NCI-H1105 treated with DMSO at 0.1 percent for 48 hours (cell line): ENCODE measurements at regions not wholly inside any gene's neighbourhood (a gene's known extent, or its start where the extent isn't known, plus 50 kb on each side); places are given as distances from the start of the nearest gene placed in this dataset.

Source experiments
- DNase-seq: peaks from one replicate; lab custom pipeline; 2025; lab: John Stamatoyannopoulos, UW

DNA sequence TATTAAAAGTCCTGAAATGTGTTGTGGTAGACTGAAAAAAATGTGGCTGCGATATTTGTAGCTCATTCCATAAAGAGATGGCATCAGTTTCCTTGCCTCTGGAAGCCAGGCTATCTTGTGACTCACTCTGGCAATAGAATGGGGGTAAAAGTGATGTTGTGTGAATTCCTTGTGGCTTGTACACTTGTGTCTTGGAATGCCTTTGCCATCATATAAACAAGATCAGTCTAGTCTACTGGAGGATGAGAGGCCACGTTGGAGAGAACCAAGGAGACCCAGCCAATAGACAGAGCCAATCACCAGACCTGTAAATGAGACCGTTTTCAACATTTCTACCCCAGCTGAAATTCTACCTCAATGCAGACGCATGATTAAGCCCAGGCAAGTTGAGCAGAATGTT is 254.1 kb downstream of the TRIB2 start:
- no peak for DNase-seq

DNA sequence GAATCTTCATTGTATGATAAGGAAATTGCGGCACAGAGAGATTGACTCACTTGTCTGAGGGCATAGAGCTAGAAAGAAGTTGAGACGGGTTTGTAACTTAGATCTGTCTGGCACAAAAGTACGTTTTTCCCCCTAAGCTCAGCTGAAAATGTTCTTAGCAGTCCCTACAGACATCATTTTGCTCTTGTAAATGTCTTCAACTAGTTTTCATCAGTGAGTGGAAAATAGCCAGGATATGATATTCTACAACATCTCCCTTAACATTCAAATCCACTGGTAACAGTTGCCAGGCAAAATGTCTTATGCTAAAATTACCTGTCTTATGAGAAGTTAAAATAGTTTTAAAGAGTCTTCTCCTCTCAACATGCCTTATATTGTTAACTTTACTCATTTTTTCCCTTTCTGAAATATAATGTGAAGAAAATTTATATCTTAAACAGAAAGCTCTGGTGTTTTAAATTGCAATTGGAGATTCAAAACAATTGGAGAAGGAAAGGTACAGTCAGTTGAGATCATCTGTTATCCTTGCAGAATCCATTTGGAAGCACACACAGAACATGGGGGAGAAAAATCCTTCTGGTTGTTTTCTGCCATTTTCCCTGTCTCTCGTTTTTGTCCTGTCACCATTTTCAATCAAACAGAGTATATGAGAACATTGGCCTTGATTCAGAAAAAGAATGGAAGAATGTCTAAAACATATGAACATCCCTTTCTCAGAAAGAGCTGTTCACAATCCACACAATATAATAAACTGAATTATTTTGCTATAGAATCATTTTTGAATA is 255.0 kb downstream of the TRIB2 start:
- no peak for DNase-seq

DNA sequence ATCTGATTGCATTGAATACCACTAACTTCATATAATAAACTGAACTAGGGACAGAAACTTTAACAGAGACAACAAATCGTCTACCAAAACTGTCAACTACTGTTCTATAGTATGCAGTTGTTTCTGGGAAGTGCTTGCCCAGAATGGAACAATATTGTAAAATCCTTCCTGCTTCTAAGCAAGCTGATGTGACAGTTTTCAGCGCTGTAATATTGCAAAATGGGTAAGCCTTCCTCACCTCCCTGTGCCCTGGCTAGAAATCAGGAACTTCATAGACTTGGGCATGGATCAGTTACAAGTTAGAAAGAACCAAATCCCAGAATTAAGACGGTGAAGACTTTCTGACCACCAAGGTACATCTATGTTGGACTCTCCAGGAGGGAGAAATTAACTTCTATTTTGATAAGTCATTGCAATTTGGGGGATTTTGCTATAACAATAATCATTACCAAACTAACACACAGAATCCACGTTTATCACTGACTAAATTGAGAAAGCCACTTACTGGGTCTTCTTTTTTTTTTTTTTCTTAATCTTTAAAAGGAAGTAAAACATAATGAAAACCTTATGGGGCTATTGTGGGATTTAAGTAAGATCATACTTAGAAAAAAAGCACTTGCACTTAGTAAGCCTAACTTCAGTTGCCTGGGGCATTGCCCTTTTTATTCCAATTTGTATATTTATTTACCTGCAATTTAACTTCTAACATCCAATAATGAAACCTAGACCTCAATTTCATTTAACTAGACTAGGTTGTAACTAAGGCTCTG is 261.5 kb downstream of the TRIB2 start:
- no peak for DNase-seq

DNA sequence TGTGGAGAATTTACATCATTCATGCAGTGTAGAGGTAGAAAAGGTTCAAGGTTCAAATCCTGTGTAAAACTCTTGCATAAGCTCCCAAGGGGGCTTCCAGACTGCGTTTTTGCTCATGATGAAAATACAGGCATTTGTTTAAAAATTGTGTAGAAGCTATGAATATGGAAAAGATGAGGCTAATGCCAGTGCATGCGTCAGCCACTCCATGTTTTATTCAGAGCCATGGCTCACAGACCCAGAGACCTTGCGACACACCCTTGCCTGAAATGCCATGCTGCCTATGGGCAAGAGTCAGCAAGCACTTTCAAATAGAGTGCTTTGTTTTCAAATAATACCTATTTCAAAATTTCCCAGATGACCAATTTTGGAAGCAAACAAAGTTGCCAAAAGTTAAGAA is 262.3 kb downstream of the TRIB2 start:
- DNase-seq, result no peak

DNA sequence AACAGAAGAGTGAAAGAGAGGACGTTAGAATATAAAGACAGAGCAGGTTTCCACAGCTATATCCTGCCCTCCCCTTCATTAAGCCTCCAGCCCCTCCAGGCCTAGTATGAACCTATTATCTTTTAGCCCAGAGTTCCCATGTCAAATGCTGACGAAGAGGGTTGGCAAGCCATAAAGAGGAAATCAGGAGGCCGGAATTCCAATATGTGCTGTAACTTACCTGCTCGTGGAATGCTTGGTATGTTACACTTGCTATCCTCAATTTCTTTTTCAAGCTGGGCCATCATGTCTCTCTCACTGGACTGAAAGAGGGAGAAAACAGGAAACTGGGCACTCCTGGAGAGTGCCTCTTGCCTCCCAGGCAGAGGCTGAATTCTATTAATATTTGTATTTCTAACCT is 264.1 kb downstream of the TRIB2 start:
- no peak for DNase-seq

DNA sequence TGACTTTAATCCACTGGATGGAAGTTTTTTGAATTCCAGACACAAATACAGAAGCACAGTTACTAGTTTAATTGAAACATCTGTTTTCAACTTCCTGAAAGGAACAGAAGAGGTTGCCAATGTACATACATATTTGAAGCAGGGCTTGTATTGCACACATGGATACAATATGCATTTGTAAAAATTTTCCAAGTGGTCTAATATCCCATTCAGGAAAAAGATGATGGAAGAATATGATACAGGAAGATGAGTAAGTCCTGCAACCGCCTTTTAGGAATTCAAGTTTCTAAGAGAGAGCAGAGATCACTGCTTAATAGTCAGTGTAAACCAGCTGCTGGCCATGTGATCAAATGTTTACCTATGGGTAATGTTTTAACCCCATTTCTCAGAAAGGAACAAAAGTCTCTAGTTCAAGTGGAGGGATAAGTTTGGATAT is 265.4 kb downstream of the TRIB2 start:
- DNase-seq, result no peak

DNA sequence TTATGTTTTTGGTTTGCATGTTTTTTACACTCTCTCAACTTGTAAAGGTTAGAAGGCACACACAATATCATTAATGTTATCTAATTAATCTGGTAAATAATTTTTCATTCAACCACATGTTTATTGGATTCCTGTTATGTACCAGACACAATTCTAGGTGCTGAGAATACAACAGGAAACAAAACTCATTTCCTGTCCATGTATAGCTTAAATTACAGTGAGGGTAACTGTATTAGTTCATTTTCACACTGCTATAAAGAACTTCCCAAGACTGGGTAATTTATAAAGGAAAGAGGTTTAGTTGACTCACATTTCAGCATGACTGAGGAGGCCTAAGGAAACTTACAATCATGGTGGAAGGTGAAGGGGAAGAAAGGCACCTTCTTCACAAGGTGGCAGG is 270.5 kb downstream of the TRIB2 start:
- no peak for DNase-seq

DNA sequence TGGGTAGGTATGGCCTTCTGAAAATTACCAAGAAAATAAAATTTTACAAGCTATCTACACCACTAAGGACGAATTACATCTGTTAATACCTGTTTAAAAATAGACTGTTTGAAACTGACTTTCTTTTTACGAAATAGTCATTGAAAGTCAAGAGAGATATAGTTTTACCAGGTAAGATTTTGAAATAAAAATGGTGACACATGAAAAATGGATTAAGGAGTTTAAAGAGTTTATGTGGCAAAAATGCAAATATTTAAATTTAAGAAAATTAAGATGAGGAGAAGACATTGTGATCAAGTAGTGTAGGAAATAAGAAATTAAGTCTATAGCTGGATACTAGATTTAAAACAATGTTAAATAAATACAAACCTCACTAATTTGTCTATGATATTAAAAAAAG is 271.5 kb downstream of the TRIB2 start:
- DNase-seq, result no peak

DNA sequence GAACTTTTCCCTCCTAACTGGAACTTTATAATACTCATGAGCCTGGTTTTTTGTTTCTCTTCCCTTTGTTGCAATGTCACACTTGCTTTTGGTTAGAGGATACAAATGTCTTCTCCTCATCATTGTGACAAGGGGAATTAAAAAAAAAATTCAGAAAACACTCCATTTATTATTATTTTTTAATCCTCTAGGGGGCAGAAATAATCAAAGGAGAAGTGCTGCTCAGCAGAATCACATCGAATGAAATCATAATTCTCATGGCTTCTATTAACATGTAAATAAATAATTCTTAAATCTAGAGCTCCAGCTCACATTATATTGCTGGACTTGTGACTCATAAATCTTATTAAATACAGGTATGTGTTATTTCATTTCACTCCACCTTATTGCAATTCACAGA is 273.8 kb downstream of the TRIB2 start:
- DNase-seq, result no peak

DNA sequence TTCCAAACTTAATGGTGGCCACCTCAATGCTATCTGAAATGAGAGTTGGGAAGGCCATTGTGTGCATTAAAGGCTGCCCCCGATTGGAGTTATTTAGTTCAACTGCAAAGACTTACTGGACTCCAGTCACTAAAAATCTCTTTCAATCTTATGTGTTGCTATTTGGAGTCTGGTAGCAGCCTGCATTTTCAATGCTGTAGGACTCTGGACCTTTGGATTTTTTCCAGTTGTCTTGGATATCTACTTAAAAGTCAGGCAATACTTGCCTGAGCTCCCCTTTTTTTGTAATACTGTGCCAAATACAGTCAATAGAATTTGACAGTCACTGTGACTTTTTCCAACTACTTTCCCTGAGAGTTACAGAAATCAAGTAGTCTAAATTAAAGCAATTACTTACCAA is 281.9 kb downstream of the TRIB2 start:
- DNase-seq, result no peak

DNA sequence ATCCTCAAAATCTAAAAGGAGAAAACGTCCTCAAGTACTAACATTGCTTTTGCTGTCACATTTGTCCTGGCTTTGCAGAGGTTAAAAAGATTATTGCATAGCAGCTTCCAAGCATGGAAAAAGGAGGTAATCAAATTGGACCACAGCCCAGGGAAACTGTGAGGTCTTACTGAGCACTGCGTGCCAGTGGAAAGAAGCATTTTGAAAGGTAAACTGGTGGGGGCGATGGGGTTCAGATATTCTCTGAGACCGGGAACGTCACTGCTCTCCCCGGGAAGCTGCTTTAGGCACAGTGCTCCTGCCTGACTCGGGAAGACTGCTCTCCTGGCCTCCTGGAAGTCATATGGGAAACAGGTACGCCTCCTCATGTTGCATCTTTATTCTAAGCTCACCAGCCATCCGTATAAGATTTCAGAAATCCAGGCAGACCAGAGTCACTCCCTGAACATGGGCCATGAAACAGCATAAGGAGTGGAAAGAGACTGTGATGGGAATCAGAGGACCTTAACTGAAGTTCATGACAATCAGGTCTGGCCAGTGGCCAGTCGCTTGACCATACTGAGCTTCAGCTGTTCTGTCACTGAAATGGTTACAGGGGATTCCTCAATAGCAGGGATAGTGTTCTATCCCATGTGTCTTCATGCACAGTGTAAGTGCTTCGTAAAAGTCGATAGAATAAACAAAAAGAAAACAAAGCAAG is 284.1 kb downstream of the TRIB2 start:
- DNase-seq, result no peak

DNA sequence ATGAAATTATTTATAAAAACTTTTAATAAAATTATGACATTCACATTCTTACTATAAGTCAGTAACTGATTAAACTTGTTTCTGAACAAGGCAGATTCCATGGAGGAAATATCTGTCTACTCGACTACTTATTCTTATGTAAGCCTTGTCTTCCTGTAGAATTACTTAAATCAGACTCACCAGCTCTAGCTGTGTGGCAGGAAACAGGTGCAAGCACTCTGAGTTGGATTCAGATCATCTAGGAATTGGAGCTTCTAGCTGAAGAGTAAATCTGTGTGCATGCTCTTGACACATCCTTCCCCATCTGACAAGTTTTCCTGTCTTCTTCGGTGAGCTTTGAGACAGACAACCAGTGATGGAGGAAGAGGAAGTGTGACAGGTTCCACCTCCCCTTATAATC is 284.7 kb downstream of the TRIB2 start:
- DNase-seq, result no peak

DNA sequence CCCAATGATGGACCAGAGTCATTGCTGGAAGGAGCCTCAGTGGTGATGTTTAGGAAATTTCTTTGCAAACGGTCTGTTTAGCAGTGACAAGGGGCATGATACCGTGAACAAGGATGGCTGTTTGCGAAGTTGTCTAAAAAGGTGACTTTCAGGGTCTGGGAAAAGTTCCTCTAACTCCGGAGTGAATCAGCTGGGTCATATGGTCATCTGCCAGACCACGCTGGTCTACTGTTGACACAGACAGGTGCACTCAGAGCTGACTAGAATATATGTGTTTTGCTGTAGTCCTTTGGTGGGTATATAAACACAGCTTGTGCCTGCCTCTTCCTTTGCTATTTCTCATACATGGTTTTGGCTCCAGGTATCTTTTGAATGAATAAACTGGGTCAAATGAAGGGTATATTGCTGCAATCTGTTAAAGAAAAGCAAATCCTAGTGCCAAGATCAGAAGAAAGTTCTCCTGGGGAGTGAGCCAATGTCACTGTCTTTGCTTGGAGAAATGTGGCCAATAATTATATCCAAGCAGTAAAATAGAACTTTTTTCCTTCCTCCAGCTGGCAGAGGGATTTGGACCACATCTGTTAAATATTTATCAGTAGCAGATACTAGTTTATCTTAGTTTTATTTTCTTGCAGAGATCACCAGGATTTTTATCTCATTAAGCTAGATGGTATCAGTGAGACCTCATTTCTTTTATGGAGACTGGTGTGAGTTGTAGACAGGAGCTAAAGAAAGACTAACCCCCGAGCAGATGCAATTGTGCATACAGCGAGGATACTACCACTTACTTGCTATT is 286.0 kb downstream of the TRIB2 start:
- no peak for DNase-seq

DNA sequence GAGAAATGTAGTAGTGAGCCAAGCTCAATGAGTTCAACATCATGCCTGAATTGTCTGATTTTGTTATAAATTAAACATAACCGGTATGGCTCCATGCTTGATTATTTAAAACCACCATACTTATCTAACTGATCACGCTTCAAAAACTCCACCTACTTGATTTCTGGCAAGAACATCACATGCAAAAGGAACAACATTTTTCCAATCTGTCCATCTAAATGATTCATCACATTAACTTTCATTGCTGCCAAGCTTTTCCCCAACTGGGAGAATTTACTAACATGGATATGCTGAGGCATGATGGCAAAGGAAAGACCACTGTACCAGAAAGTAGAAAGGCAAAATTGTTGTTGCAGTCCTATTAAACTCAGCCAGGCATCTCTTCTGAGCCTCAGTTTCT is 286.8 kb downstream of the TRIB2 start:
- DNase-seq, result no peak

DNA sequence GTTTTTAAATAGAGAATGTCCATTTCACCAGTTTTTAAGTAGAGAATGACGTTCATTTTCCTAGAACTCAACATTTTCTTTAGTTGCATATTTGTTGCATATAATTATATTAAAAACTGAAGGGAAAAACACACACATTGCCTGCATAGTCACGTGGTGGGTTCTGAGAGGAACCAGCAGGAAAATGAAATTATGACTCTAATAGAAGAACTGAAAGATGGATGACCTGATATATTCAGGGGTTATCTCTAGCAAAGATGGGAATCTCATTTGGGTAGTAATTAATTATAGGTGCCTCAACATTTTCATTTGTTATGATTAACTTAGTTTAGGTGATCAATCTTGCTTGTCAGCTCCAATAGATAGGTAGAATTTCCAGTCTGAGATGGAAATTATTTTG is 288.3 kb downstream of the TRIB2 start:
- DNase-seq, result no peak

DNA sequence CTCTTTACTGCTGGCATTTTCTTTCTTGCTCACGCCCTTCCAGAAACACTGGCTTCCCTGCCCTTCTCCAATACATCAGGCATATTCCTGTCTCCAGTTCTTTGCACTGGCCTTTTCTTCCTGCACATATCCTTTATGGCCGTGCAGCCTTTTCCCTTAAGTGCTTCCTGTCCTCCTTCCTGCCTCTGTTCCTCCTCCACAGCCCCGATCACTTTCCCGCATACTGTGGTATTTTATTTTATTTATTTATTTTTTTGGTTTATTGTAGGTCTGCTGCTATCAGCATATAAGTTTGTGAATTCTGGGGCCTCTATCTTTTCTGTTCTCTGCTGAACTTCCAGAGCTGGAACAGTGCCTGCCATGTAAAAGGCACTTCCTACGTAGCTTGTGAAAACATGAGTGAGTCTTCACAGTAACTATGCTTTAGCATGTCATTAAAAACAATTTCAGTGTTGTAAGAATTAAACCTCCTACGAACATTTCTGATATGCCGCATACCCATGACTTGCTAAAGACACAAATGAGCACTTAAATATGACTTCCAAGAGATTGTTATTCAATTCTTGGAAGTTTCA is 289.1 kb downstream of the TRIB2 start:
- no peak for DNase-seq

DNA sequence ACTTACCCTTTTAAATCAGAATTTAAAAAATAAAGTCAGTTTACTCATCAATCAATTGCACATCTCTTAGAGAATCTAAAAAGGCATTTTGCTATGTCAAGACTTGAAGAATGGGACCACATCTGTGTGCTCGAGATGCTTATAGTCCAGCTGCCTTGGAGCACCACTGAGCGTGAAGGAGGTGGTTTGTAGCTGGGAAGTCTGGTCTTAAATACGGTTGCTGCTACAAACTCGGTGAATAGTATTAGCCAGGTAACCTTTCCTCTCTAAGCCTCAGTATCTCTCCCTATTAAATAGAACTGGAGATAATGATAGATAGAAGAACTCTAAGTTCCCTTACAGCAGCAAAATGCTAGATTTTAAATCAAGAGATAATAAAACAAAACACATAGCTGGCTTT is 289.7 kb downstream of the TRIB2 start:
- no peak for DNase-seq

DNA sequence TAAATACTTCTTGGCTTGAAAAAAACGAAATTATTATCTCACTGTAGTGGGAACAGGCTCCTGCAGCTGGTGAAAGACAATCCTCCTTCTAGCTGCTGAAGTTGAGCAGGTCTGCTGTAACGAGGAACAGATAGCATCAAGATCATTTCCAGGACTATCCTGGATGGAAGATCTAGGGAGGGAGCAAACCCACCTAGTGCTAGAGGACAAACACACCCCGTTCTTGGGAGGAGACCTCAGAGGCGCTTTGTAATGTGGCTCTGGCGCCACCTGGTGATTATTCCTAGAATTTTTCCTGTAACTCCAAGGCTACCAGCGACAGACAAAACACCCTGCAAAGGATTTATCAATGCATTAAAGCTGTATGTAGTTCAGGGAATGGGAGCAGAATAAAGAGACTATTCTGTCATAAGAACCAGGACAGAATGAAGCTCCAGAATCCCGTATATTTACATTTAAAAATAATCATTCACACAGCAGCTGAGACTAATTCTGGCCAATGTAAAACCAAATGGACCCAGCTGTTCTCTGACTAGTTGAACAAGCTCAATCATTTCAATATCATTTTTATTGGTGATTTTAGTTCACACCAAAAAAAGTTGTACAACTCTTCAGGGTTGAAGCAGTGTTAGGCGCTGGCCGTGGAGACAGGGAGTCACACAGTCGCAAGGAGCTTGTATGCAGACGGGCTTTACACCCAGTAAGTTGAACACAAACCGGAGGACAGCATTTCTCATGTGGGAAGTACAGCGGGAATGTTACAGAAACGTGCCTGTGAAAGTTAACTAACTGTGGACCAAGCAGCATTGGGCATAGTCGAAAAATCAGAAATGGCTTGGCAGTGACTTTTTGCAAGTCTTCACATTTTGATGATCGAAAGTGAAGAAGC is 290.3 kb downstream of the TRIB2 start:
- peak; percentile 48 for DNase-seq

DNA sequence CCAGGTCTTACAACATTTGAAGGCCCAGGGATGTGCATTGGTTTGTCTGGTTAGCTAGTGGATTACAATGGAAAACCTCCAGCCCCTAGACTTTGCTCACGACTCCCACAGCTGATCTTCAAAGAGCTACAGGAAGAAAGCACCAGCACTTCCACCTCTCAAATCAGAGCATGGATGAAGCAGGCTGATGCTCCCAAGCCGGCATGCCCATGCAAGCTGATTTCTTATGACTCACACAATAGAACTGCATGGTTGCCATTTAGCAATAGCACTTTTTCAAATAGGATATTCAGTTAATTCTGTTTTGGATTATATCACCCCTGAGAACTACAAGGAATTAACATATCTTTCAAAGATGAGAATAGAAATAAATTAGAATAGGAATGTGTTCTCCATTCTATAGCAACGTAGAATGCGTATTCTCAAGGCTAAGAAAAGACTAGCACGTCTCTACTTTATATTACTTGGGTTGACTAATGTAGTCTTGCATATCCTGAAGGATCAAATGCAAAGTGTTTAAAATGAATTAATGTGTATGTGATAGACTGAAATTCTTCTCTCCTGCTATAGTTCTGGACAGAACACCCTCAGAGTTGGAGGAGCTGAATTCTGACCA is 292.4 kb downstream of the TRIB2 start:
- no peak for DNase-seq

DNA sequence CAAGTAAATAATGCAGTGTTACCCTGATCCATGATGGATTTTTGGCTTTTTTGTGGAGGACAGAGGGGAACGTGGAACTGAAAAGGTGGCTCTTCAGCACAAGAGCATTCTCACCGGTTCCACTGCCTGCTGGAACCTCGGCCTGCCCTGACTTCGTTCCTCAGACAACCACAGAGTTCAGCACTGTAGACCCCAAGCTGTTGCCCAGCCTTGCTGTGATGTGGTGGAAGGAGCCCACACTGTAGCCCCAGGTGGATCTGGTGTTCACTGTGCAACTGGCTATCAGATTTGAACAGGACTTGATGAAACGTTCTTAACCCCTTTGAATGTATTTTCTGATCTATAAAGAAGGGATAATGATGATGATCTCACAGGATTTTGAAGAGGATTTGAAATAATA is 293.5 kb downstream of the TRIB2 start:
- DNase-seq, result no peak
